ENCODE measurements at regions not wholly inside any gene's neighbourhood (a gene's known extent, or its start where the extent isn't known, plus 50 kb on each side); places are given as distances from the start of the nearest gene placed in this dataset.
A peak's percentile ranks its signal among the peaks of the same experiment; 100 is the strongest.

DNA sequence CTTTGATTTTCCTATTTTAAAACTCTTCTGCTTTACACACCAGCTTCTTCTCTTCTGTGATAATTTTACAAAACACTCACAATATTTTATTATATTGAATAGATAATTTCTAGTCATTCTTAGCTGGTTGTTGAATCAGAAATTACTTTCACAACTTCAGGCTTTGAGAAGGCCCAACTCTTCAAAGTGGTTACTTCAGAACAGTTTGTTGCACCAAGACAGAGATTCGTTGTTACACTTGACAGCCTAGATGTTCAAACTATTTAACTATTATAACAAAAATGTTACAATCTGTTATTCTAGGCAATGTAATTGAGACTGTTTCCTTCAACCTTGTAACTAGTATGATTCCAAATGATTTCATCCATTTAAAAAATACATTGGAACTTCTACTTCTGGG is 333.2 kb upstream of the CHORDC1 start:
- Histone ChIP-seq H3K36me3 (no peaks in the 10 kb centered on the region), H3K4me1 (peaks cover 5 to 12% of the 10 kb centered on the region in 2 donors), H3K9me3 (no peaks in the 10 kb centered on the region), H3K4me3 (no peak overlapping the region), H3K27me3 (no peaks in the 10 kb centered on the region), H3K27ac (peak overlapping the region; percentile 66 to 83 (median 78))
- DNase-seq = no peak
- intact Hi-C loops (cut with DNase I; ENCODE audit: low total_unique reads) (no loop called here), in situ Hi-C loops (cut with MboI; ENCODE audit: low sequenced_read_pairs in 4 of 4) (no loop called here)
- TF ChIP-seq, protein P1, sequence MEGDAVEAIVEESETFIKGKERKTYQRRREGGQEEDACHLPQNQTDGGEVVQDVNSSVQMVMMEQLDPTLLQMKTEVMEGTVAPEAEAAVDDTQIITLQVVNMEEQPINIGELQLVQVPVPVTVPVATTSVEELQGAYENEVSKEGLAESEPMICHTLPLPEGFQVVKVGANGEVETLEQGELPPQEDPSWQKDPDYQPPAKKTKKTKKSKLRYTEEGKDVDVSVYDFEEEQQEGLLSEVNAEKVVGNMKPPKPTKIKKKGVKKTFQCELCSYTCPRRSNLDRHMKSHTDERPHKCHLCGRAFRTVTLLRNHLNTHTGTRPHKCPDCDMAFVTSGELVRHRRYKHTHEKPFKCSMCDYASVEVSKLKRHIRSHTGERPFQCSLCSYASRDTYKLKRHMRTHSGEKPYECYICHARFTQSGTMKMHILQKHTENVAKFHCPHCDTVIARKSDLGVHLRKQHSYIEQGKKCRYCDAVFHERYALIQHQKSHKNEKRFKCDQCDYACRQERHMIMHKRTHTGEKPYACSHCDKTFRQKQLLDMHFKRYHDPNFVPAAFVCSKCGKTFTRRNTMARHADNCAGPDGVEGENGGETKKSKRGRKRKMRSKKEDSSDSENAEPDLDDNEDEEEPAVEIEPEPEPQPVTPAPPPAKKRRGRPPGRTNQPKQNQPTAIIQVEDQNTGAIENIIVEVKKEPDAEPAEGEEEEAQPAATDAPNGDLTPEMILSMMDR (IDR thresholded peaks at IDR 0.05 in 4 of 5, conservative IDR thresholded peaks at IDR 0.05 in 1 of 5) = no peak
- no peak for TF ChIP-seq POLR2A (IDR thresholded peaks at IDR 0.05)
- ATAC-seq = no peak

DNA sequence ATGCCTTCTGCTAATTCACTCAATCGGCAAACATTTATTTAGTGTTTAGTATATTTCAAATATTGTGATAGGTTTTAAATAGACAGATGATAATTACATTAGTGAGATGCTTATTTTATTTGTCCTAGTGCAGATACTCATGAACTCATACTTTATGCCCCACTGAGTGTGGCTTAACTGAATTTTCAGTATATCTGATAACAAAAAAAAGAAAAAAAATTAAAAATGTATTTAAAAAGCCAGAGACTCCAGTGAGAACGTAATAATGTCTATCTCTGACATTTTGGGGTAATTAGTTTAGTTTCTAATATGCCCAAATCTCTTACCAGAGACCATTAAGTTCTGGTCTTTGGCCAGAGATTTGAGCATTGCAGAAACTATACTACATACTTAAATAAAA is 332.6 kb upstream of the CHORDC1 start:
- Histone ChIP-seq H3K4me3 (no peak overlapping the region), H3K4me1 (peaks cover 5 to 12% of the 10 kb centered on the region in 2 donors), H3K9me3 (no peaks in the 10 kb centered on the region), H3K27me3 (no peaks in the 10 kb centered on the region), H3K27ac (no peak overlapping the region), H3K36me3 (no peaks in the 10 kb centered on the region)
- DNase-seq (no peak), ATAC-seq (no peak)
- in situ Hi-C loops (cut with MboI; ENCODE audit: low sequenced_read_pairs in 4 of 4) = no loop called here
- intact Hi-C loops (cut with DNase I; ENCODE audit: low total_unique reads) = no loop called here
- TF ChIP-seq POLR2A (IDR thresholded peaks at IDR 0.05) = no peak
- TF ChIP-seq, protein P1 (IDR thresholded peaks at IDR 0.05 in 4 of 5, conservative IDR thresholded peaks at IDR 0.05 in 1 of 5) = no peak

DNA sequence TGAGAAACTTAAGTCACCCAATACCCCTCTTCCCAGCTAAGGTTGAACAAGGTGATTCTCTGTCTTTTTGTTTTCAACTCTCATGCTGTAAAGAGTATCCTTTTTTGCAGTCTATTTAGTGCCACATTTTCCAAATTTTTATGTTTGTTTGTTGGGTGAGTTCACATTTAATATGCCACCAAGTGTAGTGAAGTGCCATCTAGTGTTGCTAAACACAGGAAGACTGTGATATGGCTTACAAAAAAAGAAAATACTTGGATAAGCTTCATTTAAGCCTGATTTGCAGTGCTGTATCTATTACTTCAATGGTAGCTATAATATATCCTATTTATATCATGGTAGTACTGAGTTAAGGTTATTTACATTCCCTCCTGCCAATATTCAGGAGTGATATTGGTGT is 319.2 kb upstream of the CHORDC1 start:
- DNase-seq = no peak
- no peak overlapping the region for H3K4me3 ChIP-seq
- no peaks in the 10 kb centered on the region for H3K27me3 ChIP-seq
- no peaks in the 10 kb centered on the region for H3K36me3 ChIP-seq
- no peaks in the 10 kb centered on the region for H3K9me3 ChIP-seq
- intact Hi-C loops (cut with DNase I; ENCODE audit: low total_unique reads) = no loop called here
- no peak for TF ChIP-seq POLR2A (IDR thresholded peaks at IDR 0.05)
- TF ChIP-seq, protein P1 (IDR thresholded peaks at IDR 0.05 in 4 of 5, conservative IDR thresholded peaks at IDR 0.05 in 1 of 5) = no peak
- H3K4me1 ChIP-seq = no peaks in the 10 kb centered on the region
- no peak for ATAC-seq
- in situ Hi-C loops (cut with MboI; ENCODE audit: low sequenced_read_pairs in 4 of 4) = no loop called here
- no peak overlapping the region for H3K27ac ChIP-seq

DNA sequence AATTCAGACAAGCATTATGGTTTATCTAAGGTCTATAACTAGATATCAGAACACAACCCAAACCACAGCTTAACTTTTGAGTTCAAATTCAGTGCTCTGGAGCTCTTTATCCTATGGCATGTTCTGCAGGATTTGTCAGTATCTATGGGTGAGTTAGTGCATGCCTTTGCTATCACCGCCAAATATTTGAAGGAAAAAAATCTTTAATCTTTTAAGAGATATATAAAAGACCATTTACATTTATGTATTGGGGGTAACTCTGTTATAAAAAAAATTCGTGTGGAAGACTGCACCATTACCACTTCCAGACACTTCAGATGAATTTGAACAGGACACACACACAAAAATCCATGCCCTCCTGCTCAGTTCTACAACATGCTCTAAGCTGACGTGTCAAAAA is 313.5 kb upstream of the CHORDC1 start:
- no peak overlapping the region for H3K27ac ChIP-seq
- no peaks in the 10 kb centered on the region for H3K4me1 ChIP-seq
- intact Hi-C loops (cut with DNase I; ENCODE audit: low total_unique reads) (no loop called here), in situ Hi-C loops (cut with MboI; ENCODE audit: low sequenced_read_pairs in 4 of 4) (no loop called here)
- ATAC-seq (no peak), DNase-seq (no peak)
- H3K27me3 ChIP-seq = no peaks in the 10 kb centered on the region
- TF ChIP-seq POLR2A (IDR thresholded peaks at IDR 0.05) = no peak
- TF ChIP-seq, protein P1 (IDR thresholded peaks at IDR 0.05 in 4 of 5, conservative IDR thresholded peaks at IDR 0.05 in 1 of 5) = no peak
- no peak overlapping the region for H3K4me3 ChIP-seq
- no peaks in the 10 kb centered on the region for H3K9me3 ChIP-seq
- no peaks in the 10 kb centered on the region for H3K36me3 ChIP-seq

DNA sequence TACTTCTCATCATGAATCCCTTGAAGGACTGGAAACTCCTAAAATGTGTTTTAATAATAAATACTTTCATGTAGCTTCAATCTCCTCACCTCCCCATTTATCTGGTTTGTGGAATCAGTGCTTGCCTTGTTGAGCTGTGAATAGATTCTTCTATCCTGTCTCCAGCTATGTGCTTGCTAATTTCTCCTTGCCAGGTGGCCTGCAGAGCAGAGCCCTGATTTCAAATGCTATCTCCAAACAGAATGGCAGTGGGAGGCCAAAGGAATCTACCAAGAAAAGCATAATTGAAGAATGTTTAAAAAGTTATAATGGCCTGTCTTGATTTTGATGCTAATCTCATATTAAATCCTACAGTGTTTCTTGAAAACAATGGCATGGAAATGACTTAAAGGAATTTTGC is 309.3 kb upstream of the CHORDC1 start:
- Histone ChIP-seq H3K27ac (no peak overlapping the region), H3K4me1 (no peaks in the 10 kb centered on the region), H3K9me3 (no peaks in the 10 kb centered on the region), H3K4me3 (no peak overlapping the region), H3K36me3 (no peaks in the 10 kb centered on the region), H3K27me3 (no peaks in the 10 kb centered on the region)
- no peak for DNase-seq
- no peak for ATAC-seq
- TF ChIP-seq POLR2A (IDR thresholded peaks at IDR 0.05) = no peak
- in situ Hi-C loops (cut with MboI; ENCODE audit: low sequenced_read_pairs in 4 of 4) (no loop called here), intact Hi-C loops (cut with DNase I; ENCODE audit: low total_unique reads) (no loop called here)
